ENCODE measurements at regions not wholly inside any gene's neighbourhood (a gene's known extent, or its start where the extent isn't known, plus 50 kb on each side); places are given as distances from the start of the nearest gene placed in this dataset.
"Not testable (repeated sequence)": the region's sequence is repeated elsewhere in the genome, so short reads cannot be mapped to it uniquely, and the experiment has no call there.

GRCh38 chr20:53721445-53721963 lies 127.9 kb upstream of the ZNF217 start:
- TF ChIP-seq CTCF (IDR thresholded peaks at IDR 0.05); POLR2A (IDR thresholded peaks at IDR 0.05; ENCODE audit: low read depth); EP300 (IDR thresholded peaks at IDR 0.05); POLR2AphosphoS5 (IDR thresholded peaks at IDR 0.05): not testable (repeated sequence)
